SK-N-SH treated with all-trans-retinoic acid at 6 μM for 48 hours (cell line): ENCODE measurements at regions not wholly inside any gene's neighbourhood (a gene's known extent, or its start where the extent isn't known, plus 50 kb on each side); places are given as distances from the start of the nearest gene placed in this dataset.

Experiments used
- ATAC-seq: fragments of 200-7000 bp; cut with Tn5 transposase; 3 replicates; pipeline ENCODE4 v1.9.1; 2020; ENCODE audit warnings: mild to moderate bottlenecking, moderate library complexity
- ARNTL ChIP-seq: fragments of 450-650 bp; formaldehyde crosslinking; IDR thresholded peaks from 2 replicates; pipeline ENCODE4 v1.5.0; 2020; ENCODE audit warnings: low read depth, mild to moderate bottlenecking, moderate library complexity, borderline replicate concordance
- BACH2 ChIP-seq: fragments of 250-450 bp; sonication (Bioruptor Pico); IDR thresholded peaks from 2 replicates; pipeline ENCODE4 v1.9.0; 2021; ENCODE audit warnings: mild to moderate bottlenecking, borderline replicate concordance
- CREB5 ChIP-seq: fragments of 250-450 bp; sonication (Bioruptor Pico); IDR thresholded peaks from 2 replicates; pipeline ENCODE4 v1.5.1; 2020; ENCODE audit warnings: low read depth, mild to moderate bottlenecking, moderate library complexity
- CSDC2 ChIP-seq: fragments of 250-450 bp; sonication (Bioruptor Pico); IDR thresholded peaks from 2 replicates; pipeline ENCODE4 v1.5.0; 2020; ENCODE audit warnings: mild to moderate bottlenecking, moderate library complexity
- CSRNP3 ChIP-seq: fragments of 250-450 bp; sonication (Bioruptor Pico); IDR thresholded peaks from 2 replicates; pipeline ENCODE4 v1.5.1; 2021; ENCODE audit warnings: mild to moderate bottlenecking, moderate library complexity
- ESRRG ChIP-seq: fragments of 250-450 bp; sonication (Bioruptor Pico); IDR thresholded peaks from 2 replicates; pipeline ENCODE4 v1.6.1; 2021; ENCODE audit warnings: mild to moderate bottlenecking
- GLIS3 ChIP-seq: fragments of 250-450 bp; sonication (Bioruptor Pico); IDR thresholded peaks from 2 replicates; pipeline ENCODE4 v1.5.0; 2020; ENCODE audit warnings: mild to moderate bottlenecking, moderate library complexity
- OSR1 ChIP-seq: fragments of 250-450 bp; sonication (Bioruptor Pico); IDR thresholded peaks from 2 replicates; pipeline ENCODE4 v1.8.0; 2022; ENCODE audit warnings: moderate library complexity, mild to moderate bottlenecking, inconsistent platforms
- PATZ1 ChIP-seq: fragments of 250-450 bp; sonication (Bioruptor Pico); IDR thresholded peaks from 2 replicates; pipeline ENCODE4 v1.8.0; 2020; ENCODE audit warnings: mild to moderate bottlenecking, moderate library complexity, borderline replicate concordance
- PPARA ChIP-seq: fragments of 250-450 bp; sonication (Bioruptor Pico); IDR thresholded peaks from 2 replicates; pipeline ENCODE4 v1.5.0; 2020; ENCODE audit warnings: mild to moderate bottlenecking, borderline replicate concordance
- SNAI2 ChIP-seq: fragments of 250-450 bp; sonication (Bioruptor Pico); IDR thresholded peaks from 2 replicates; pipeline ENCODE4 v1.5.0; 2020; ENCODE audit warnings: mild to moderate bottlenecking, moderate library complexity
- TCF4 ChIP-seq: fragments of 250-450 bp; sonication (Bioruptor Pico); IDR thresholded peaks from 2 replicates; pipeline ENCODE4 v1.8.0; 2021; ENCODE audit warnings: mild to moderate bottlenecking, moderate library complexity, borderline replicate concordance
- TOX ChIP-seq: fragments of 250-450 bp; sonication (Bioruptor Pico); IDR thresholded peaks from 2 replicates; pipeline ENCODE4 v1.8.0; 2021; ENCODE audit warnings: mild to moderate bottlenecking, moderate library complexity, borderline replicate concordance
- ZC3H10 ChIP-seq: fragments of 250-450 bp; sonication (Bioruptor Pico); IDR thresholded peaks from 2 replicates; pipeline ENCODE4 v1.5.1; 2021; ENCODE audit warnings: mild to moderate bottlenecking, moderate library complexity
- ZFP30 ChIP-seq: fragments of 450-650 bp; formaldehyde crosslinking; IDR thresholded peaks from 2 replicates; pipeline ENCODE4 v1.5.0; 2022; ENCODE audit warnings: mild to moderate bottlenecking, moderate library complexity
- ZNF565 ChIP-seq: fragments of 450-650 bp; formaldehyde crosslinking; conservative IDR thresholded peaks from 2 replicates; pipeline ENCODE4 v1.5.0; 2020; ENCODE audit warnings: low read depth, mild to moderate bottlenecking, moderate library complexity
- ZNF70 ChIP-seq: fragments of 450-650 bp; formaldehyde crosslinking; IDR thresholded peaks from 2 replicates; pipeline ENCODE4 v1.5.0; 2020; ENCODE audit warnings: mild to moderate bottlenecking, moderate library complexity
- ZNF8 ChIP-seq: fragments of 450-650 bp; formaldehyde crosslinking; IDR thresholded peaks from 2 replicates; pipeline ENCODE4 v1.5.0; 2020; ENCODE audit warnings: mild to moderate bottlenecking, moderate library complexity
- TF ChIP-seq, protein P1 (sequence below): fragments of 250-450 bp; sonication (Bioruptor Pico); IDR thresholded peaks from 2 replicates; pipeline ENCODE4 v1.5.0; 2020; ENCODE audit warnings: mild to moderate bottlenecking, moderate library complexity
- TF ChIP-seq, protein P2 (sequence below): fragments of 250-450 bp; sonication (Bioruptor Pico); IDR thresholded peaks from 2 replicates; pipeline ENCODE4 v1.8.0; 2021; ENCODE audit warnings: low read depth, mild to moderate bottlenecking, moderate library complexity, borderline replicate concordance

DNA sequence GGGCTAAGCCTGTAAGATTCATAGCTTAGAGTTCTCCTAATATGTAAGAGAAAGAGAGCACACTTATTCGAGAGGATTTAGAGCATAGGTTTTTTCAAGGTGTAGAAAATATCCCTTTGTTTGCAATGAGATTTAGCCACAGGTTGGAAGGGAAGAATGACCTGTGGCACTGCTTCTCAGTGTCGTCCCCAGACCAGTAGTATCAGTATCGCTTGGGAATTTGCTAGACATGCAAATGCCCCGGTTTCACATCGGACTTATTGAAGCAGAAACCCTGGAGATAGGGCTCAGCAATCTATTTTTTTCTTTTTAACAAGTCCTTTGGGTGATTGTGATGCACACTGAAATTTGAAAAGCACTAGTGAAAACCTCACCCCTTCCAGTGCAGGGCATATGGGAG is 362.6 kb upstream of the C11orf87 start:
- ATAC-seq, result no peak

GRCh38 chr11:109061394-109061793 is 360.6 kb upstream of the C11orf87 start:
- ATAC-seq, result no peak
- no peak for TF ChIP-seq ESRRG (CRISPR knock-in tag)
- TF ChIP-seq SNAI2 (CRISPR knock-in tag), result no peak
- TF ChIP-seq CSRNP3 (CRISPR knock-in tag), result no peak
- TF ChIP-seq BACH2, result no peak
- no peak for TF ChIP-seq ZNF70 (CRISPR knock-in tag)
- no peak for TF ChIP-seq ARNTL
- TF ChIP-seq, protein P1, sequence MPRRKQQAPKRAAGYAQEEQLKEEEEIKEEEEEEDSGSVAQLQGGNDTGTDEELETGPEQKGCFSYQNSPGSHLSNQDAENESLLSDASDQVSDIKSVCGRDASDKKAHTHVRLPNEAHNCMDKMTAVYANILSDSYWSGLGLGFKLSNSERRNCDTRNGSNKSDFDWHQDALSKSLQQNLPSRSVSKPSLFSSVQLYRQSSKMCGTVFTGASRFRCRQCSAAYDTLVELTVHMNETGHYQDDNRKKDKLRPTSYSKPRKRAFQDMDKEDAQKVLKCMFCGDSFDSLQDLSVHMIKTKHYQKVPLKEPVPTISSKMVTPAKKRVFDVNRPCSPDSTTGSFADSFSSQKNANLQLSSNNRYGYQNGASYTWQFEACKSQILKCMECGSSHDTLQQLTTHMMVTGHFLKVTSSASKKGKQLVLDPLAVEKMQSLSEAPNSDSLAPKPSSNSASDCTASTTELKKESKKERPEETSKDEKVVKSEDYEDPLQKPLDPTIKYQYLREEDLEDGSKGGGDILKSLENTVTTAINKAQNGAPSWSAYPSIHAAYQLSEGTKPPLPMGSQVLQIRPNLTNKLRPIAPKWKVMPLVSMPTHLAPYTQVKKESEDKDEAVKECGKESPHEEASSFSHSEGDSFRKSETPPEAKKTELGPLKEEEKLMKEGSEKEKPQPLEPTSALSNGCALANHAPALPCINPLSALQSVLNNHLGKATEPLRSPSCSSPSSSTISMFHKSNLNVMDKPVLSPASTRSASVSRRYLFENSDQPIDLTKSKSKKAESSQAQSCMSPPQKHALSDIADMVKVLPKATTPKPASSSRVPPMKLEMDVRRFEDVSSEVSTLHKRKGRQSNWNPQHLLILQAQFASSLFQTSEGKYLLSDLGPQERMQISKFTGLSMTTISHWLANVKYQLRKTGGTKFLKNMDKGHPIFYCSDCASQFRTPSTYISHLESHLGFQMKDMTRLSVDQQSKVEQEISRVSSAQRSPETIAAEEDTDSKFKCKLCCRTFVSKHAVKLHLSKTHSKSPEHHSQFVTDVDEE (CRISPR knock-in tag), result no peak
- no peak for TF ChIP-seq ZNF565 (CRISPR knock-in tag)
- TF ChIP-seq PPARA (CRISPR knock-in tag), result no peak
- TF ChIP-seq OSR1, result no peak
- TF ChIP-seq, all 23 proteins: peak for 0

More for the DNA sequence above, 362.6 kb upstream of the C11orf87 start:
- TF ChIP-seq CSDC2 (CRISPR knock-in tag), result no peak
- TF ChIP-seq CREB5 (CRISPR knock-in tag), result no peak
- no peak for TF ChIP-seq PPARA (CRISPR knock-in tag)
- no peak for TF ChIP-seq TOX (CRISPR knock-in tag)
- TF ChIP-seq ZC3H10, result no peak
- TF ChIP-seq, protein P2, sequence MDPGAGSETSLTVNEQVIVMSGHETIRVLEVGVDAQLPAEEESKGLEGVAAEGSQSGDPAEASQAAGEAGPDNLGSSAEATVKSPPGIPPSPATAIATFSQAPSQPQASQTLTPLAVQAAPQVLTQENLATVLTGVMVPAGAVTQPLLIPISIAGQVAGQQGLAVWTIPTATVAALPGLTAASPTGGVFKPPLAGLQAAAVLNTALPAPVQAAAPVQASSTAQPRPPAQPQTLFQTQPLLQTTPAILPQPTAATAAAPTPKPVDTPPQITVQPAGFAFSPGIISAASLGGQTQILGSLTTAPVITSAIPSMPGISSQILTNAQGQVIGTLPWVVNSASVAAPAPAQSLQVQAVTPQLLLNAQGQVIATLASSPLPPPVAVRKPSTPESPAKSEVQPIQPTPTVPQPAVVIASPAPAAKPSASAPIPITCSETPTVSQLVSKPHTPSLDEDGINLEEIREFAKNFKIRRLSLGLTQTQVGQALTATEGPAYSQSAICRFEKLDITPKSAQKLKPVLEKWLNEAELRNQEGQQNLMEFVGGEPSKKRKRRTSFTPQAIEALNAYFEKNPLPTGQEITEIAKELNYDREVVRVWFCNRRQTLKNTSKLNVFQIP (CRISPR knock-in tag), result no peak
- no peak for TF ChIP-seq TCF4 (CRISPR knock-in tag)
- TF ChIP-seq SNAI2 (CRISPR knock-in tag), result no peak
- TF ChIP-seq ZFP30 (CRISPR knock-in tag), result no peak
- TF ChIP-seq CSRNP3 (CRISPR knock-in tag), result no peak
- no peak for TF ChIP-seq ZNF8 (CRISPR knock-in tag)
- TF ChIP-seq ZNF565 (CRISPR knock-in tag), result no peak
- no peak for TF ChIP-seq PATZ1
- TF ChIP-seq OSR1, result no peak
- TF ChIP-seq GLIS3 (CRISPR knock-in tag), result no peak
- TF ChIP-seq, all 23 proteins: peak for 0

DNA sequence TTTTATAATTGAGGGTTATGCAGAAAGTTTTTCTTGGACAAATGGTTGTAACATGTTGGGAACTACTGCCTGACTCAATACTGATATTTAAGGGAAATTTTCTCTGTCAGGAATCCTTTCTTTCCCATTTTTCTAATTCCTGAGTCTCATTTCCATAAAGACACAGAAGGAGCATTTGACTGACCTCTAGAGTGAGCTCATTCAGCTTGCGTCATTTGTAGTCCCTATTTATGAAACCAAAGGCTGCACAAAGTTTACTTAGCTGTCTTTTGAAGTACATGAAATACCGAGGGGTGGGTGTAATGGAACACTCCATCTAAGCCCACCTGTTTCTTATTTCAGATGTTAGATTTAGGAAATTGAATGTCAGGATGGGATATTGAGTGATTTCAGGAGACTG is 359.5 kb upstream of the C11orf87 start:
- ATAC-seq, result no peak
- TF ChIP-seq, protein P1 (CRISPR knock-in tag), result no peak
- TF ChIP-seq, all 23 proteins: peak for 0
